HG02943 (cell line): ENCODE measurements at regions not wholly inside any gene's neighbourhood (a gene's known extent, or its start where the extent isn't known, plus 50 kb on each side); places are given as distances from the start of the nearest gene placed in this dataset.

ENCODE experiments used
- ATAC-seq: cut with Tn5 transposase; IDR thresholded peaks from one replicate; pipeline ENCODE4 v1.9.1; 2021; ENCODE audit warnings: mild to moderate bottlenecking, low read depth, moderate library complexity; ENCODE audit not compliant: unreplicated experiment

DNA sequence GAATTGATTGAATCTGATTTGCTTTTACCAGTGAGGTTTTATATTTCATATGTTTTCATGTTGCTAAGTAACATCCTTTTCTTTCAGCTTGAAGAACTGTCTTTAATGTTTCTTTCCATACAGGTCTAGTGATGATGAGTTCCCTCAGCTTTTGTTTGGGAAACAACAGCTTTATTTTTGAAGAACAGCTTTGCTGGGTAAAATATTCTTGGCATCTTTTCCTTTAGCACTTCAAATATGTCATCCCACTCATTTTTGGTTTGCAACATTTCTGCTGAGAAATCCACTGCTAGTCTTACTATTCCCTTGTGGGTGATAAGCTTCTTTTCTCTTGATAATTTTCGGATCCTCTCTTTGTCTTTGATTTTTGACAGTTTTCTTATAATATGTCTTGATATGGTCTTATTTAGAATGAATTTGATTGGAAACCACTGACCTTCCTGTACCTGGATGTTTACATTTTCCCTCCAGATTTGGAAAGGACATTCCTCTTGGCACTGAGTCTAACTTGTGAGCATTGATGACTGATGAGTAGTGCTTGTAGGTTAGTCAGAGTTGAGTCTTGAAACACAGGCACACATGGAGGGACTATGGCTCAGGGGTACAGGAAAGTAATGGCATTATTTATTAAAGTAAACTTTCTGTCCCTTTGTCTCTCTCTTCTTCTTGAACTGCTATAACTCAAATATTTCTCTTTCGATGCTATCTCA is 220.3 kb downstream of the SPATA31D1 start:
- no peak for ATAC-seq

- ATAC-seq = no peak
Measured at GRCh38 chr9:82209797-82210470, 221.4 kb downstream of the SPATA31D1 start.

- no peak for ATAC-seq
Measured at GRCh38 chr9:82212885-82213284, 224.3 kb downstream of the SPATA31D1 start.

DNA sequence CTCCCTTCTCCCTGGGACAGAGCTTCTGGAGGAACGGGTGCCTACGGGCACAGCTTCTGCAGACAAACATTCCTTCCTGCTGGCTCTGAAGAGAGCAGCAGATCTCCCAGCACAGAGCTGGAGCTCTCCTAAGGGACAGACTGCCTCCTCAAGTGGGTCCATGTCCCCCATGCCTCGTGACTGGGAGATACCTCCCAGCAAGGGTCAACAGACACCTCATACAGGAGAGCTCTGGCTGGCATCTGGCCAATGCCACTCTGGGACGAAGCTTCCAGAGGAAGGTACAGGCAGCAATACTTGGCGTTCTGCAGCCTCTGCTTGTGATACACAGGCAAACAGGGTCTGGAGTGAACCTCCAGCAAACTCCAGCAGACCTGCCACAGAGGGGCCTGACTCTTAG is 227.9 kb downstream of the SPATA31D1 start:
- no peak for ATAC-seq

DNA sequence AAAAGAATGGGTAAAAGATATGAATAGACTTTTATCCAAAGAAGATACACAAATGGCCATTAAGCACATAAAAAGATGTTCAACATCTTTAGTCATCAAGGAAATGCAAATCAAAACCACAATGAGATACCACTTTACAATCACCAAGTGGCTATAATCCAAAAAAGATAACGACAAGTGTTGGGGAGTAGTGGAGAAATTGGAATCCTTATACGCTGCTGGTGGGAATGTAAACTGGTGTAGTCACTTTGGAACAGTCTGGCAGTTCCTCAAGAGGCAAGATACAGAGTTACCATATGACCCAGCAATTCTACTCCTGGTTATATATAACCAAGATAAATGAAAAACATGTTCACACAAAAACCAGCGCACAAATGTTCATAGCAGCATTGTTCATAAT is 234.9 kb downstream of the SPATA31D1 start:
- ATAC-seq = no peak

DNA sequence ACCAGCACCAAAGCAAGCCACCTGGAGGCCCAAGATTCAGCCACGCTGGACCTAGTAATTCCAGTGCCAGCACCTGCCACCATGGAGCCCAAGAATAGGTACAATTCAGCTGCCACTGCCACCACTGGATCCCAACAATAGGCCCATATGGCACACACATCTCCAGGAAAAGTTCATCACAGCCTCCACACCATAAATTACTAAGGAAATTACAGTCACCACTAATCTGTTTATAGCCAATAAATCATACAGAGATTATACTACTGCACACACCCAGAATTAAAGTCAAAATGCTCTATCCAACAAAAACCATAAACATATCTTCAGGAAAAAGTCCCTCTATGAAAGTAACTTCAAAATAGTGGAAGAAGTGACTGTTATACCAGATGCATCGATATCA is 242.8 kb downstream of the SPATA31D1 start:
- ATAC-seq = no peak

GRCh38 chr9:82234160-82234943 is 245.8 kb downstream of the SPATA31D1 start:
- no peak for ATAC-seq

DNA sequence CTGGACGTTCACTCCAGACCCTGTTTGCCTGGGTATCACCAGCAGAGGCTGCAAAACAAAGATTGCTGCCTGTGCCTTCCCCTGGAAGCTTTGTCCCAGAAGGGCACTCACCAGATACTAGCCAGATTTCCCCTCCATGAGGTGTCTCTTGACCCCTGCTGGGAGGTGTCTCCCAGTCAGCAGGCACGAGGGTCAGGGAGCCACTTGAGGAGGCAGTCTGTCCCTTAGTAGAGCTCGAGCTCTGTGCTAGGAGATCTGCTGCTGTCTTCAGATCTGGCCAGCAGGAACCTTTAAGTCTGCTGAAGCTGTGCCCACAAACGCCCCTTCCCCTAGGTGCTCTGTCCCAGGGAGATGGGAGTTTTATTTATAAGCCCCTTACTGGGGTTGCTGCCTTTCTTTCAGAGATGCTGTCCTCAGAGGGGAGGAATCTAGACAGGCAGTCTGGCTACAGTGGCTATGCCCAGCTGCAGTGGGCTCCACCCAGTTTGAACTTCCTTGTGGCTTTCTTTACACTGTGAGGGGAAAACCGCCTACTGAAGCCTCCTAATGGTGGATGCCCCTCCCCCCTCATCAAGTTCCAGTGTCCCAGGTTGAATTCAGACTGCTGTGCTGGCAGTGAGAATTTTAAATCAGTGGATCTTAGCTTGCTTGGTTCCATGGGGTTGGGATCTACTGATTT is 253.9 kb downstream of the SPATA31D1 start:
- no peak for ATAC-seq

DNA sequence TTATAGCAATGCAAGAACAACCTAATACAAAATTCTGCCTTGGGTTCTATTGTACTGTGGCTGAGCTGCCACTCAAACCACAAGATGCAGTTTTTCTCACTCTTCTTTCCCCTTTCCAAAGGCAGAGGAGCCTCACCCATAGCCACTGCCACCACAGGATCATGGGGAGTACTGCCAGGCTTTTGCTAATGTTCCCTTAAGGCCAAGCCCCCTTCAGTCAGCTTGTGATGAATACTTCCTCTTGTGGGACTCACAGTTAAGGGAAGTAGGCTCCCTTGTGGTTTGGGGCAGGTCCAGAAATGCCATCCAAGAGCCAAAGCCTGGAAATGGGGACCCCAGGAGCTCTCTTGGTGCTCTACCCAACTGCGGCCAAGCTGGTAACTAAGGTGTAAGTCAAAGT is 258.7 kb downstream of the SPATA31D1 start:
- ATAC-seq = no peak

GRCh38 chr9:82252116-82252515 is 263.5 kb downstream of the SPATA31D1 start:
- no peak for ATAC-seq

DNA sequence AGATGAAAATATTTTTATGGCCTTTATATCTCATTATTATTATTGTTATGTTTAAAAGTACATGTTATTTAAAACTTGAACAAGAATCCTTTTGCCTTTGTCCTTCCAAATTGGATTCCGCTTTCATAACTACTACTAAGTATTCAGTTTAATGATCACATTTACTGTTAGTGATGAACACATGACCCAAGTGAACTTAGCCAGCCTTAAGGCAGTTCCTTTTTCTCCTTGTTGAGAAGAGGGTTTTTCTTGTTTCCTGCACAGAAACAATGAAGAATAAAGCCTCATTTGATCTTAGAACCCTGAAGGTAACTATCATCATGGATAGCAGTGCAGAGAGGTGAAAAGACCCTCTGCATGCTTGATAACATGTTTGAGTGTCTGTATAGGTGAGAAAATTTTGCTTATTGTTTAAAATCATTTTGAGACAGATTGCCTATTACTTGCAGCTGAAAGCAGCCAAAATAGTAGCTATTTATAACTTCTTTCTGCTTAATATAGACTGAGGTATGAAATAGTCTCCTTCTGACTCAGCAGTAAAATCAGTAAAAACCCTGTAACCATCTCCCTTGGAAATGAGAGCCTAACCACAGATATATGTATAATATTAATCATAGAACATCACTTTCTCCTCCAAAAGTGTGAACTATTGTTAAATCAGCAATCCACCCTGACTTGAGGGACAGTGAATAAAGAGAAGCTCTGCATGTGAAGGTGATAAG is 266.2 kb downstream of the SPATA31D1 start:
- no peak for ATAC-seq

DNA sequence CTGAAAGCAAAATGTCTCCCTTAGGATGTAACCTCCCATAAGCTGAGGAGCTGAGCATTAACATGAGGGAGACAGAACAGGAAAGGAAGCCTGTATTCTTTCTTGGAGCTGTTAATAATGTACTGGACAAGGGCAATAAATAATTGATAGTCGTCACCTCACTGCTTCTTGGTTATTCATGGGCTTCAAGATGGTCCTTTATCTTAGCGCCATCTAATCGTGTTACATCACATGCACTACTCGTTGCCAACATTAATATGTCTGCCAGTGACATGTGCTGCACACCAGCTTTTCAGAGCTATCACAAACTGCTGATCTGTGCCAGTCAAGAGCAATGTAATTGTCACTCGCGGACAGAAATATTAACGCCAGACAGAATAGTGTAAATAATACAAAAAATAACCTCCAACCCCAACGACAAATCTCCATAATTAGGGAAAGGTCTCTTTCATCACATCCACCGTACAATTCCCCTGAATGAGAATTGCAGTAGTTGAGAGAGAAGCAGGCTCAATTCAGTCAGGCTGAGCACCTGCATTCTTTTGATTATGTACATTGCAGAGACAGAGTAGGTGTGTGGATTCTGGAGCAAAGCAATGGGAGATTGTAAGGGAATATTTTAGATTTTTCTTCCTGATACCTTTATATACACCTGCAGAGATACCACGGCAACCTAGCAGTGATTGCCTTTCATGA is 267.1 kb downstream of the SPATA31D1 start:
- ATAC-seq = no peak

- ATAC-seq = no peak
Measured at GRCh38 chr9:82260691-82261090, 272.1 kb downstream of the SPATA31D1 start.

- no peak for ATAC-seq
Measured at GRCh38 chr9:82263619-82264018, 275.0 kb downstream of the SPATA31D1 start.

GRCh38 chr9:82271106-82271561 is 282.6 kb downstream of the SPATA31D1 start:
- no peak for ATAC-seq

DNA sequence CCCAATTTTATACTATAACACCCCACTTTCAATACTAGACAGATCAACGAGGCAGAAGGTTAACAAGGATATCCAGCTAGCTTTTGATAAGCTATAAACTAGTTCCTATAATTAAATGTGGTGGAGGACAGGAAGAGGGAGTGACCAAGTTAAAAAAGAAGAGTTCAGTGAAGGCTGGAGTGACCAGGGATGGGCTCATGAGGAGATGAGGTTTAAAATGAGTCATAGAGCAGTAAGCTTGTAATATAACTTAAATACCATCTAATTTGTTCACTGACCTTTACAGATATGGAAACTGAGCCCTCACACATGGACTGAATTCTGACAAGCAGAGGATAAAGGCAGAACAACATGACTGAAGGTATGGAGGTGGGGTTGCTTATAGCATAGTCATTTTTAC is 284.5 kb downstream of the SPATA31D1 start:
- no peak for ATAC-seq

DNA sequence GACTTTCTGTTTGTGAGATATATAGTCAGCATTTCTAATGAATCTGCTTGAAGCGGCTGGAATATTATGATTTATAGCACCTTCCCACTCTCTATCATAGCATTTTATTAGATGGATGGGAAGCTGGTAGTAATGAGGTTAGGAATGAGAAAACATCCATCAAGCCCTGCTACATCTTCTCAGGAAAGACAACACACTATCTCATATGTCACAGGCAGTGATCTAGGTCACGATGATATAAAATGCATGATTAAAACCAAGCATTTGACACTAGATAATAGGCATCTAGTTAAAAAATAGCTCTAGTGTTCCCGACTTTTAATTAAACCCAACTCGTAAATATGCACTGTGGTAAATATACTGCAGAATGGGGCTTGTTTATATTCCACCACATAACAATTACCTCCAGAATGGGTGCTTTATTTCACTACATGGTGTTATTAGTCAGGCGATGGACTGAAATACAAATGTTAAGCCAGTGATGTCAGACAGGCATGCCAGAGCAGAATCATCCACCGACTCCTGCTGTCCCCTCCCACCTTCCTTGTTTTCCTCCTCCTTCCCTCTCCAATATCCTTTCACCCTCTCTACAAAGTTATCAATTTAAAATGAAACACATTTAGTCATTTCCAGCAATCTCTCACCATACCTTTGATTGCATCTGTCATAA is 286.8 kb downstream of the SPATA31D1 start:
- no peak for ATAC-seq

- ATAC-seq = no peak
Measured at GRCh38 chr9:82281066-82281465, 292.5 kb downstream of the SPATA31D1 start.

GRCh38 chr9:82284758-82285157 is 296.2 kb downstream of the SPATA31D1 start:
- ATAC-seq = no peak
